Fibroblast of pulmonary artery (primary cell): ENCODE measurements at regions not wholly inside any gene's neighbourhood (a gene's known extent, or its start where the extent isn't known, plus 50 kb on each side); places are given as distances from the start of the nearest gene placed in this dataset.

Experiments
- DNase-seq: peaks from one replicate; pipeline ENCODE4 v3.0.0-alpha.2; 2010; ENCODE audit warnings: low read depth
- H3K4me3 ChIP-seq: replicated peaks from 2 replicates; pipeline ENCODE4 v1.5.1; 2011; ENCODE audit warnings: low read depth, mild to moderate bottlenecking, control low read depth, low read length, moderate library complexity
- CTCF ChIP-seq: IDR thresholded peaks from 2 replicates; pipeline ENCODE4 v1.5.1; 2011; ENCODE audit warnings: mild to moderate bottlenecking, control low read depth, low read length, inconsistent platforms; ENCODE audit errors: missing control alignments

GRCh38 chr6:9504191-9504590 is 910.7 kb downstream of the TFAP2A start:
- no peak for DNase-seq
- no peak for TF ChIP-seq CTCF
- no peak overlapping the region for H3K4me3 ChIP-seq

DNA sequence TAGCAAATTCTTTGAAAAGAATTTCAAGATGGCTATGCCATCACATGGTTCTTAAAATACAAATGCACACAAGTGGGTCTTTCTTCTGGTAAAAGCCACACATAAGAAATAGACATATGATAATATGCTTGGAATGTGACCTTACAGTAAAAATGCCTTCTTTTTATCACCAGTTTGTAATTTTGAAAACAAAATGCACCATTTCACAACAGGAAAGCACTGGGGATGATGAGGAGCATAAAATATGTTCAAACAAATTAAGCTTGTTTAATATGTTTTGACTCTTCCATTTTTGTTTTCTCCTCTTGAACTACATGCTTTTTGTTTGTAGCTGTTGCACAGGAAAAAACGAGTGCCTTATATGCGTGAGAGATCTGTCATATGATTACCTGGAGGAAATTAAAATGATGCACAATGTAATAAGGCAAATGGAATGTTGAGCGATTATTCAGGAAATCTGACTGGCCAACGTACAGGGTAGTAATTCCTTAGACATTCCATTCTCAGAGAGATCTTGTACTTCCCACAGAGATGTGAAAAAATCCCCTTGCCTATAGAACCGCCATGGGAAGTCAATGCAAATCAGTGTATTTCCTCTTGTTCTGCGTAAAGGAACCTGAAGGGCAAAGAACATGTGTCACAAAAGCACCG is 911.6 kb downstream of the TFAP2A start:
- no peak overlapping the region for H3K4me3 ChIP-seq
- peak; percentile 96 for DNase-seq
- no peak for TF ChIP-seq CTCF

- no peak for TF ChIP-seq CTCF
- DNase-seq: no peak
- no peak overlapping the region for H3K4me3 ChIP-seq
Observed at GRCh38 chr6:9499709-9500108, 915.2 kb downstream of the TFAP2A start.

DNA sequence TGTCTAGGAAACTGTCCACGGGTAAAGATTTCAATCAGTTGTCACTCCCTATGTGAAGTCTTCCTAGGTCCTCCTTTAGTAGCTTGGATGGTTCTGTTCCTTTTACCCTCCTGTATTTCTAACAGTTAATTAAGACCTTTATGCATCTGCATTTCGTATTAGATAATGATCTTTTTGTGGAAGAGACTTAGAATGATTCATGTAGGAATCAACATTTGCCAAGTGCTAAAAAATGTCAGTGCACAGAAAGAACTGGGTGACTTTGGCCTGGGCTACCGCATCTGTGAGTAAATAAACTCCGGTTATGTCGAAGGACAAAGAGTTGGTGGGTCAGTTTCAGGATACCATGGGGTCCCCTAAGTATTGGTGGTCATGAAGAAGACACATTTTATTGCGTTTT is 918.0 kb downstream of the TFAP2A start:
- DNase-seq: no peak
- TF ChIP-seq CTCF: no peak
- H3K4me3 ChIP-seq: no peak overlapping the region

GRCh38 chr6:9494864-9495263 is 920.0 kb downstream of the TFAP2A start:
- DNase-seq: peak; percentile 42
- TF ChIP-seq CTCF: no peak
- no peak overlapping the region for H3K4me3 ChIP-seq

DNA sequence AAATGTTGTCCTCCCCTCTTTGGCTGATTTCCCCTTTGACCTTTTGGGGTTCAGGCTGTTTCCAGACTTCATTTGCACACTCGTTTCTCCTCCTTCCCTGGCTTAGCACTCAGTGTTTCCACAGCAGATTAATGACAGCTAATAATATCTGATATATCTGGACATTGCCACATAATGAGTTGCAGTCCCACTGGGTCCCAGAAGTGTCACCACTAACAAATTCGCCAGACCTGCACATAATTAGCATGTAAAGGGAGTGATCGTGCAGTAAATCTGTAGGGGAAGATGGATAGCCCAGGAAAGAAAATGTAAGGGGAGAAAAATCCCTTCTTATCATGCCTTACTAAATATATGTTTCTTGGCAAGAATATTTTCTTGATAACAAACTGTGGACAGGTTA is 922.1 kb downstream of the TFAP2A start:
- TF ChIP-seq CTCF: no peak
- no peak overlapping the region for H3K4me3 ChIP-seq
- no peak for DNase-seq

GRCh38 chr6:9487128-9487527 is 927.7 kb downstream of the TFAP2A start:
- no peak overlapping the region for H3K4me3 ChIP-seq
- DNase-seq: no peak
- TF ChIP-seq CTCF: no peak
